Endometrial microvascular endothelial cells (primary cell): ENCODE measurements at regions not wholly inside any gene's neighbourhood (a gene's known extent, or its start where the extent isn't known, plus 50 kb on each side); places are given as distances from the start of the nearest gene placed in this dataset.

Experiments
- in situ Hi-C: cut with HindIII; loops from 2 replicates; pipeline ENCODE4 v1.10.0; 2017; ENCODE audit warnings: low sequenced_read_pairs, low pct_unique_long_range_greater_than_20kb; ENCODE audit errors: inconsistent ontology term

DNA sequence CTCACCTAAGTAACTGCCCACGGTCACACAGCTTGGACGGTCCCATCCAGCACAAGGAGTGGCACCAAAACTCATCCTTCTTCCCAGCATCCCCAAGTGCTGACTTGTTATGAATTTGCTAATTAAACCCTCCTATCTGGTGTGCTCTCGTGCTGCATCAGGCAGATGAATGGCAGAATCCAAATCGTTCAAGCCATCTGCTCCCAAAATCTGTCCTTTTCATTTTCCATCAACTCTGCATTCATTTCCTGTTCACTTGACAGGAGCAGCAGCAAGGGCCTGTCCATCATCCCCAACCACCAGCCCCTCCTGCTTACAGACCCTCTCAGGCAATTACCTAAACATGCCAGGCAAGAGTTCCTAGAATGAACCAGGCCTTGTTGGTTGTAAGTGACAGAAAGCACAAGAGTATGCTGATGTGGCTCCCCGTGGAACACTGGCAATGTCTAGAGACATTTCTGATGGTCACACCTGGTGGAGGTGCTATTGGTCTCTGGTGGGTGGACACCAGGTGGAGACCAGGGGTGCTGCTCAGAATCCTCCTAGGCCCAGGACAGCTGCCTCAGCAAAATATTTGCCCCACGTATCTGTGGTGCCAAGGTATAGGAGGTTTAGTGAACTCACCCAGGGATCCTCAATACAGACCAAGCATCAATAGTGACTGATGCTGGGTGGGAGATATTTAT lies 832.5 kb downstream of the TBC1D22A start:
- in situ Hi-C loops: no loop called here

DNA sequence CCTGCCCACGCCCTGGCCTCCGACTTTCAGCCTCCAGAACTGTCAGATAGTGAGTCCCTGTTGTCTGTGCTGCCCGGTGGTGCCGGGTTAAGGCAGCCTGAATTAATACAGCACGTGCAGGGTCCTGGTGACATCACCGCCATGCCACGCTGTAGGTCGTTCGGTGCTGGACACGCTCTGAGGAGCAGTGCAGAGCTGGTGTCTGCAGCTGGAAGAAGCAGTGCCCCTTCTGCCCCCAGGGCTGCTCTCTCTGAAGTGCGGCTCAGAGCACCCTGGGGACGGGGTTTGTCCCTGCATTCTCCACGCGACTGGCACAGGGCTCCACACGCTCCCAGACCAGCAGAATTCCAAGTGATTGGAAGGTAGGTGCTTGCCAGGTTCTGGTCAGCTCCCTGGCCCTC lies 831.5 kb downstream of the TBC1D22A start:
- in situ Hi-C loops: no loop called here

DNA sequence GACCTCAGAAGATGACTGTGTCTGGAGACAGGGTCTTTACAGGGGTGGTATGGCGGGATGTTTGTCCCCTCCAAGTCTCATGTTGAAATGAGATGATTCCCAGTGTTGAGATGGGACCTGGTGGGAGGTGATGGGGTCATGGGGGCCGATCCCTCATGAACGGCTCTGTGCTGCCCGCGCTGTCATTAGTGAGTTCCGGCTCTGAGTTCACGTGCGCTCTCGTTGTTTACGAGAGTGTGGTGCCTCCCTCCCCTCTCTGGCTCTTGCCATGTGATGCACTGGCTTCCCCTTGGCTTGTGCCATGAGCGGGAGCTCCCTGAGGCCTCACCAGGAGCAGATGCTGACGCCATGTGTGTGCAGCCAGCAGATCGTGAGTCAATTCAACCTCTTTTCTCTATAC lies 830.8 kb downstream of the TBC1D22A start:
- in situ Hi-C loops: no loop called here

DNA sequence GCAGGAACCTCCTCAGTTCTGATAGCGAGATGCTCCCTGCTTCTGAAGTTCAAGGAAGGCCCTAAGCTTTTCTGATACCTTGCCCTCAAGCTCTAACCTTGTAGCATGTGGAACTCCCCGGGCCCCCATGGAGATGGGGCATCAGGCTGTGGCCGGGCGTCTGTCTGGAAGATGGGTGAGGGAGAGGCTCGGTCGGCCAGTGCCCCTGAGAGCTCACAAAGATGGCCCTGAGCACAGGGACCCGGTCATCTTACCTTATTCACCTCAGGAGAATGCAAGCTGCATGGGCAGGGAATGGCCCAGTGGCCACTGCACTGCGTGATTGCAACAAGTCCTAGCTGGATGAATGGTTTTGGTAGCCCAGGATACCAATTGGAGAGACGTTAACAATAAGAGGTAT lies 830.3 kb downstream of the TBC1D22A start:
- in situ Hi-C loops: no loop called here

DNA sequence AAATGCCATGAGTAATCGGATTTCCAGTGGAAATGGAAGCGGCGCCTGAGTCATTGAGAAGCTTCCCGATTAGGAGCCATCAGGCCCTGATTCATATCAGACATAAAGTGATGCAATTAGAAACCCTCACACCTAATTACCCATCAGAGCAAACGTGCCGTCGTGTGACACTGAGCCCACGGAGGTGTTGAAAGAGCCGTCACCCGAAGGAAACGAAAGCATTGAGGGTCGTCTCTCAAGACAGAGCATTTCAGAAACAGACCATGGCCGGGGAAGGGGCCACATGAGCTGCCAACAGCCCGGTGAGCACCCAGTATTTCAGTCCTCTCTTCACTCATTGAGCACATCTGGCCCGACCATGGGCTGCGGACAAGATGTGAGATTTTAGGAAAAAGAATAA lies 829.3 kb downstream of the TBC1D22A start:
- in situ Hi-C loops: no loop called here

DNA sequence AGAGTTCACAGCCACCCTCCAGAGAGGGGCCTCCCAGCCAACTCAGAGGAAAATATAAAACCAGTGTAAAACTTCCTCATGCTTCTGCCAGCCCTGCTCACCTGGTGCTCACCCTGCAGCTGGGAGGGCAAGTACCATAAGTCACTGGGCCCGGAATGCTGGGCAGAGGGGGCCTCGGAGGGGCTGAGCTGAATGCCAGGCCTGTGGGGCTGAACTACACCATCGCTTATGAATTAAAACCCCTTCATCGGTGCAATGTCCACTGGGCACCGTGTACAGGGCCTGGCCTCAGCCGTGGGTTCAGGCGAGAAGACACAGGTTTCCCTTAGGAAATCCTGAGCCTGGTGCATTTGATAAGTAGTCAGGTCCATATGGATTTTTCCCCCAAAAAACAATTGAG lies 828.6 kb downstream of the TBC1D22A start:
- in situ Hi-C loops: no loop called here

DNA sequence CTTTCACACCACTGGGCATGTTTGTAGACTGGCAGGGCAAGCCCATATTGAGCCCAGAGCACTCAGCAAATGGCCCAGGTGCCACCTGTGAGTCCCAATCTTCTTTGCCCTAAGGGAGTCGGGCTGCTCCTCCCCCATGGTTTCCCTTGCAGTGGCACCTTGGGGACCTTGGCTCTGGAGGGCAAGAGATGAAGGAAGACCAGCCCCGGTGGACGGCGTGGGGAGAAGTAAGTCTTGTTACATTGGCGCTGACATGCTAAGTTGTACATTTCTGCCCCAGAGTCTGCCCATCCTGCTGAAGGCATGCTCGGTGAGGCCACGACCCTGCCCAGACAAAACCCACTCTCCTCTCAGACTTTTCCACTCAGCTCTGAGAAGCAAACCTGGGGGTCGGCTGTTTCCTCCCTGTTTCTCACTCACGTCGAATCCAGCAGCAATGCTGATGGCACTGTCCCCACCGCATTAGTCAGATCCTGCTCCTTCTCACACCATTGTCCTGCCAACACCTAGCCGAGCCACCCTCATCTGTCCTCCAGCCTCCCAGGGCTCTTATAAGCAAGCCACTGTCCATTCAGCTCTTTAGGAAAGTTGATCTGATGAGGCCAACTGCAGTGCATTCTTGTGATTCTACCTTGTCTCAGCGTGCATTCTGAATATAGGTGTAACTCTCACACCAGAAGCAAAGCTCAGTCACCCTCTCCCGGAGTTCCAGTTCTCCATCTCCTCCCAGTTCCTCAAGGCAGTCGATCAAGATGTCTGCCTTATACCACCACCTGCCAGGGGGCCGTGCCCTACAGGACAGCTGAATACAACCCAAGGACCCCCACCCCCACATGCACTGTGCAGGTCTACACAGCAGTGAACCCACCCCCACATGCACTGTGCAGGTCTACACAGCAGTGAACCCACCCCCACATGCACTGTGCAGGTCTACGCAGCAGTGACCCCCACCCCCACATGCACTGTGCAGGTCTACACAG lies 827.1 kb downstream of the TBC1D22A start:
- in situ Hi-C loops: no loop called here

DNA sequence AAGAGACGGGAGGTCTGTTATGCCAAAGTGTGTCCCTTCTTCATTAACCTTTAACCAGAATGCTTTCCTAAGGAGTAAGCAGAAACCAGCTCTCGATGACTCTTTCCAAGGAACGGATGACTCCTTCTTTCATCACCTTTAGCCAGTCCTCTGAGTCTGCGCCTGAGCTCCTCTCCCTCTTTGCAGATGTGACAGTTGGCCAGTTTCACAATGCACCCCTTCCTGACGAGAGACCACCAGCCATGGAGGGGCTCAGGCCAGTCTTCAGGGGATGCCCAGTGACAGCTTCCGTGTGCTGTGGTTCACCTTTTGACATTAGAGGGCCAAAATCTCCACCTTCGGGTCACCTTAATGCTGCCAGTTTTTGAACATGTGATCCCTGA lies 826.1 kb downstream of the TBC1D22A start:
- in situ Hi-C loops: no loop called here

DNA sequence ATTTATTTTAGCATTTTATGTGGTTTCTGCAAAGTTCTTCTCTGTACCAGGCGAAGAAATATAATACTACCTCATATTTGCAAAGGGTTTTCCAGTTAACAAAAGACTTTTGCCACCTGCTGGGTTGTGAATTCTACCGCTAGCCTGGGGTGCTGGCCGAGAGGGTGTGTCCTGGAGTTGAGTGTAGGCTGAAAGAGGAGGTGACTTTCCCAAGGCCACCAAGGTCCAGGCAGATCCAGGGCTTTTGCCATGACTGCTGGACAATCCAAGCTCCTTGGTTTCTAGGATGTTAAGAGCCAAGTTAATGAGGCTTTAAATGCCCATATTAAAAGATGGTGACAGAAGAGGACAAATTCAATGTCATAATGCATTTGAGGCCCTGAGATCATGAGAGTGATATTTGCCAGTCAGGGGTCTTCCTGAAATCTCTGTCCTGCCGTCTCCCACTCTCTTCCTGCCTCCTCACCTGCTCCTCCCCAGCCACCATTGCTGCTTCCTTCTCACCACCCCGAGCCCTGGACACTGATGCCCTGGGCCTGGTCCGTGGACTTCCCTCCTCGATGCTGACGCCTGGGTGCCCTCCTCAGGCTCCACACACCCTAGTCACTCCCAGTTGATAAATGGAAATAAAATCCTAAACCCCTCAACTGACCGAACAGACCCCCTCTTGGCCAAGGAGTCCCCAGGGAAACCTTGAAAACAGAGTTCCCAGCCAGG lies 825.6 kb downstream of the TBC1D22A start:
- in situ Hi-C loops: no loop called here

DNA sequence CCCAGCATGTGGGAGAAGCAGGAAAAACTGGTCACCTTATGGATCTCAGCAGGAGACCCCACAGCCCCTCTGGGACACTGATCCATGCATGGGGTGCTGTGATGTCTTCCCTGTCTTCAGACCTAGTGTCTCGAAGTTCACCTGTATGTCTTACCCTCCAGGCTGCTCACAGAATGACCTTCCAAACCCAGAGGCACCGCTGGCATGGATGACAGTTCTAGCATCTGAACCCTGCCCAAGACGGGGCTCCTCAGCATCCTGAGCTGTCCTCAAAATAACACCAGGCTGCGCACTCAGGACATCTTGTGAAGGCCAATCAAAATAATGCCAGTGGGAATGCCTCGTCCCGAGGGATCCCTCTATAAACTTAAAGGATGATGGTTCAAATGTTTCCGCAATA lies 824.9 kb downstream of the TBC1D22A start:
- in situ Hi-C loops: no loop called here

DNA sequence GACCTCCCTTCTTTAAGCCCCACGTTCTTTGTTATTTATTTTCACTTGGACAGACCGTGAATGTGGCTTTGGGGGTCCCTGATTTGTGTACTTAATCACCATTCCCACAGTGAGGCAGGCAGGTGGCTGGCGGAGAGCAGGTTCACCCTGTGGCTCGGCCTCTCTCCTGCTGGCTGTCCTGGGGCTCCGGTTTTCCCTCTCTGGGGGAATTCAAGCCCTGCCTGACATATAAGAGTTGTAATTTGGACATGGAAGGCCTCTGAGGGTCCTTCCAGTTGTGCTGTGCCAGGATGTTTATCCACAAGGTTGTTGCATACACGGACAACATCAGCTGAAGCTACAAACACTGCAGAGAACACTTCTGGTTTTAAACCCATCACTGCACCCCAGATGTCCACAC lies 824.5 kb downstream of the TBC1D22A start:
- in situ Hi-C loops: no loop called here

DNA sequence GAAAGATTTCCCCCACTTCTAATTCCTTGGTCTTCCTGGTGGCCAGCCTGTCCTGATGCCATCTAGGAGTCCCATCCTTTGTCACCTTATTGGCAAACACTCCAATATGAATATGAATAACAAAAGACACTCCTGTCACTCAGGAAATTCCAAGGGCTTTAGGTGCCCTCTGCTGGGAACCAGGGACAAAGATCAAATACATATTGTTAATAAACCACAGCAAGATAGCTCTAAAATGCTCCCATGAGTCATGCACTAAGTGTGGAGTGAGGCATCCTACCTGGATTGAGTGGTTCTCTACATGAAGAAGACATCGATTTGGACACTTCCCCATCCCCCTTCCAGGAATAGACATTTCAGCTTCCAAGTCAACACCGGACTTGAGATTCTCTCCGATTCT lies 823.6 kb downstream of the TBC1D22A start:
- in situ Hi-C loops: no loop called here

DNA sequence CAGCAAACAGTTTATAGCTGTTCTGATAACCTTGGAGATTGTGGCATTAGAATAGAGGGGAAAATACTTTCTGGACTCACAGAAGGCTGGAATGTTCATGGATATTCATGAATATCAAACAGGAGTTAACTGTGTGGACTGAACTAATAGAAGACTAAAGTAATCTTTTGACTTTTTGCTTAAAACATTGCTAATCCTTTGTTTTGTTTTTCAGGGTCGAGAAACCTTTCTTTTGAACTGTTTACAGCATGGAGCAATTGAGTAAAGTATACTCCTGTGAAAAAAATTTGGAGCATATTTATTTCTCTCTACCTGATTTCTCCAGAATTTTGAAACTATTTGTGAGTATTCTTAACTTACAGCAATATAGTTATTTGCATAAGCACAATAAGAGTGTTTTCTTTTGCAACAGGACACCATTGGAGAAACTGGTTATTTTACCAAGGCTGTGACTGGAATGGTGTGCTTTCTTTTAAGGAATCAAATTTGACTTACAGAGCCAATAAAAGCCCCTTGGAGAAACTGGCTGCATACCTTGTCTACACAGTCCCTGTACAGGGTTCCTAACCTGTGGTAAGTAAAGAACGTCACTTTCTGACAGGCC lies 821.6 kb downstream of the TBC1D22A start:
- in situ Hi-C loops: no loop called here

DNA sequence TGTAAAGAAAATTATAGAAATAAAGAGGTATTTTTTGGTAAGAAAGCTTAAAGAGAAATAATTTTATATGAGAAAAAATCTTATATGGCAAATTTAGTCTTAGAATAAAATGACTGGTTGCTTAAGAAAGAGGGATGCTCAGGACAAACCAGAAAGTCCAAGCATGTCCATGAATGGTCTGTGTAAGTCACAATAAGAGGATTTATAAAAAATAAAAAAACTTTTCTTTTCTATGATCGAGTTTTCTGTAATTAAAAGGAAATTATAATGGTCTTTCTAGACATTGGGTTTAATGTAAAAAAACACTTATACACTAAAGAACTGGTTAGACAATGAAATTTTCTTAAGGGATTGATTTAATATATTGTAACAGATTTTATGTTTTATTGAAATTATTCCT lies 819.6 kb downstream of the TBC1D22A start:
- in situ Hi-C loops: no loop called here

DNA sequence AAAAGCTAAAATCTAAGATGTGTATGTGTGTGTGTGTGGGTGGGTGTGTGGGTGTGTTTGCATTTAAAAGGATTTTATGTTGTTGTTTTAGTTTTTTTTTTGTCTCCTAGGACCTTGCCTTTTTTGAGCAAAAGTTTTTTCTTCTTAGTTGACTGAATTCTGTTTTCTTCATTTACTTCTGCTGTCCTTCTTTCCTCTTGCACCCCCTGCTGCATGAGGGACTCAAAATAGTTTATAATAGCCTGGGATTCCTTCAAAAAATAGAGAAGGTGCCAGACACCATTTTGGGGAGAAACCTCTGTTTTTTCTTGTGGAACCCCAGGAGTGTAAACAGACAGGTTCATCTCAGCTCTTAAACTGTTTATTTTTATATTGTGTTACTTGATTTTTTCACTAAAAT lies 817.7 kb downstream of the TBC1D22A start:
- in situ Hi-C loops: no loop called here

DNA sequence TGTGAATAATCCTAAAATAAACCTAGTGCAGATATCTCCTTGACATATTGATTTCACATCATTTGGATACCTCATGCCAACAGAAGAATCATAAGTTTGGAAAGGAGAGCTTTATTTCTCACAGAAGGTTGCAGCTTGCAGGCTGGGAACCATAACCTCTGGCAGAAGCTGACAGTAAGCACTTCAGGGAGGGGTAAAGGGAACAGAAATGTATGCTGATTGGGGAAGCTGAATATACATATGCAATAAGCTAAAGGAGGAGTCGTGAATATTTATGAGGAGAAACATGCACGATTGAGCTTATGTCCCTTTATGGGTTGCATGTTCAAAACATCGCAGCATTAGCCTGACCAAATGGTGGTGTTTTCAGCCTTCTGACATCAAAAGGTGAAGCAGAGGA lies 814.5 kb downstream of the TBC1D22A start:
- in situ Hi-C loops: no loop called here

DNA sequence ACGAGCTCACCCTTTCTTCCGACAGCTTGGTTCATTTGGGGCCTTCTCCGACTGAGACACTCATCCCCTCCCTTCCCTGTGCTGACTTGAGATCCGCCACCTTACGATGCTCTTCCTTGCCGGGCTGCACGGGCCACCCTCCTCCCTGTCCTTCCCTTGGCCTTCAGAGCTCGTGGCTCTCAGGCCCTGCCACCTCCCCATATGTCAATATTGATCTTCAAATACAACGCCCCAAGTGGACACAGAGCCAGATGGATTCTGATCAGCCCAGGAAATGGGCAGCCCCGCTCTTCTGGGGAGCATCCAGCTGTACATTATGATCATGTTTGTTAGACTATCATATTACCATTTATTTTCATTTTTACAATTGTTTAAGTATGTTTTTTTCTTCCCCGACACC lies 812.8 kb downstream of the TBC1D22A start:
- in situ Hi-C loops: no loop called here

DNA sequence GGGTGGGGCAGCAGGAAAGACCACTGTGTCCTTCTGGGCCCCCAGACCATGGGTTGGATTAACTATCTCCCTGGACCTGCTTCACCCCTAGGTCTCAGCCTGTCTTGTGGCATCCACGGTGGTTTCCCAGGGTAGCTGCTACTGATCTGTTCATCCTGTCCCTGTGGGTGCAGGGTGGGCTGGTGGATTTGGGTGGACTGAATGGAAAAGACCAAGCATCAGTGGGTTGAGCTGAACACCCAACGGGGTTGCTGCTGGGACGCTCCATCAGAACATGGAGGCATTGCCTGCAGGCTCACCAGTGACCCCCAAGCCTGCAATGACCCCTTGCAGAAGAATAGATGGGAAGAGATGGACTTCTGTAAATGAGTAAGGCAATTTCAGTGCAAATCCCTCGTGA lies 812.1 kb downstream of the TBC1D22A start:
- in situ Hi-C loops: no loop called here

DNA sequence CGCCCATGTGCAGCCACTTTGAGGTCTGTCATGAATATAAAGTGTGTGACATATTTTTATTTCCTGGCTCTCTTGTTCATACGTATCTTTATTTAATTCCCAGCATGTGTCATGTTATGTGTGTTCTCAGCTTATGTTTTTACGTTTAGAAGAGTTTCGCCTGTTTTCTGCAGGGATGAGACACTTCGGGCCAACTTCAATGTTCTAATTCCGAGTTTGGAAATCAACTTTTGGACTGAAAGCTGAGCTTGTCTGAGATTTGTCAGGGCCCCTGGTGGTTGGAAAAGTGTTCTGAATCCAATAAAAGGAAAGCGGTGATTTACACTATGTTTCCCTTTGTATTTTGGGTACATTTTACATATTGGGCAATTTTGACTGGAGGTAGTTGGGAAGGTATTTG lies 810.7 kb downstream of the TBC1D22A start:
- in situ Hi-C loops: no loop called here
